ENCODE measurements at regions not wholly inside any gene's neighbourhood (a gene's known extent, or its start where the extent isn't known, plus 50 kb on each side); places are given as distances from the start of the nearest gene placed in this dataset.
"Not testable (repeated sequence)": the region's sequence is repeated elsewhere in the genome, so short reads cannot be mapped to it uniquely, and the experiment has no call there.

DNA sequence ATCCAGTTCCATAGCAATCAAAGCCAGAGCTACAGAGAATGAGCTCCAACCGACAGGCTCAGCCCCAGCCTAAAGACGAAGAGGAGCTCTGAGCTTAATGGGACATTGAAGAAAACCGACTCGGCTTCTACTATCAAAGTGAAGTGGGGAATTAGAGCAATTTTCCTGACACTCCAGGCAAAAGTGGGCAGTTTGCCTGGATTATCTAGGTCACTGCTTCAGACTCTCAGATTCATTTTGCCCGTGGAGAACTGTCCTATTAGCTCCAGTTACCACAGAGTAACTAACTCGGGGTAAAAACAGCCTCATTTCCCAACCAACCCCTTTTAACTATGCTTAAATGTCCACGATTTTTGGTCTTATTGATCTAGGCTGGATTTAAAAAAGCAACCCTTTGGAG, 592.1 kb upstream of the NRSN1 start:
- peak; percentile 73 for DNase-seq

DNA sequence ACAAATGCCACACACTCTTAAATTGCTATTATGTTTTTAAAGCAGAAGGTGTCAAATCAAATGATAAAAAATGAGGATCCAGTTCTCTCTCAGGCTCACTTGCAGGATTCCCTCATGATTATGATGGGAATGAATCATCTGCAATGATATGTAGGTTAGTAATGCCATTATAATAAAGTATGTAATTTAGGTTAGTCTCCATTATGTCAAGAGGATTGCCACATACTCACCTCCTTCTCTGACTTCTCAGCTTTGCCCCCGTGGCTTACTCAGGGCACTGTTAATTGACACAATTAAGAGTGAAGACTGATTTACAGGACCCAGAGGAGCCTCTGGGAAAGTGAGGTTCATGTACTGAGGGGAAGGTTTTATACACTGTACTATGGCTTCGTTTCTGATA, 591.7 kb upstream of the NRSN1 start:
- DNase-seq: peak; percentile 73

DNA sequence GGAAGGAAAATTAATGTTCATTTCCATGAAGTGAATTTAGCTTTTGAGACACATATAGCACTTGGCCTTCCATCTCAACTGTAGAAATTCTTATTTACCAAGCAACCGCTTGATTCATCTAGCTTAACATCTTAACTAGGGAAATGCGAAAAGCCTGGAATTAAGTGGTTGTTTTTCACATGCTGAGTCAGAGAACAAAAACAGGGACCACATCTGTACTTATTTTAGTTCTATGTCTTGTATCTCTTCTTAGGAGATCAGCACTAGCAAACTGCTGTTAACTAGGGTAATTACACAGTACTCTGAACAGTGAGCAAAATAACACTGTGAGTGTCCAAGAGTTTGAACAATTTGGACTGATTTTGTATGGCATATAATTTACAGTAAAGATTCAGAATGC, 590.9 kb upstream of the NRSN1 start:
- DNase-seq: no peak

DNA sequence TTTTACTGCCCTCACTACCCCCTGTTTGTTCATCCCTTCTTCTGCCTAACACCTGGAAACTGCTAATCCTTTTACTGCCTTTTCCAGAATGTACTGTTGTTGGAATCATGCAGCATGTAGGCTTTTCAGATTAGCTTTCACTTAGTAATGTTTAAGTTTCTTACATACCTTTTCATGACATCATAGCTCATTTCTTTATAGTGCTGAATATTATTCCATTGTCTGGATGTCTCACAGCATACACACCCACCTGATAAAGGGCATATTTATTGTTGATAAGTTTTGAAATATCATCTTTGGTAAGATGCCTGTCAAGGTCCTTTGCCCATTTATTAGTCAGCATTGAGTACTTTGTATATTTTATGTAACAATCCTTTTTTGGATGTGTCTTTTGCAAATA, 588.2 kb upstream of the NRSN1 start:
- DNase-seq: no peak

DNA sequence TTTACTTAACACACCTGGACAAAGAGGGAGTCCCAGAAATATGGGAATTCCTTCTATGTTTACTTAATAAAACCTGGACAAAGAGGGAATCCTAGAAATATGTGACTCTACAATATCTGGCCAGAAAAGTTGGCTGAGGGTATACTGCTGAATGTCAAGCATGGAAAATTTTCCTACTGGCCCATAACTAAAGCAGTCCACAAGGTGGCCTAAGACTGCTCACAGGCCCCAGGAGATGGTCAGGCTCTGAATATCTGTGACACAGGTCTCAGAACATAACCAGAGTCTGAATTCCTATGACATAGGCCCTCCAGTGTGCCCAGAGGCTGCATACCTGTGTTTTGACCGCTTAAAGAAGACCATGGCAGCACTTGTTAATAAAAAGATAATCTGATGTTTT, 578.2 kb upstream of the NRSN1 start:
- DNase-seq: no peak

DNA sequence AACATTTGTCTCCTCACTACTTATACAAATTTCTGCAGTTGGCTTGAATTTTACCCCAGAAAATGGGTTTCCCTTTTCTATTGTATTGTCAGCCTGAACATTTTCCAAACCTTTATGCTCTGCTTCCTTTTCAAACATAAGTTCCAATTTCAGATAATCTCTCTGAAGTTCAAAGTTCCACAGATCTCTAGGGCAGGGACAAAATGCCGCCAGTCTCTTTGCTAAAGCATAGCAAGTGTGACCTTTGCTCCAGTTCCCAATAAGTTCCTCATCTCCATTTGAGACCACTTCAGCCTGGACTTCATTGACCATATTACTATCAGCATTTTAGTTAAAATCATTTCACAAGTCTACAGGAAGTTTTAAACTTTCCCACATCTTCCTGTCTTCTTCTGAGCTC, 571.1 kb upstream of the NRSN1 start:
- DNase-seq: not testable (repeated sequence)

DNA sequence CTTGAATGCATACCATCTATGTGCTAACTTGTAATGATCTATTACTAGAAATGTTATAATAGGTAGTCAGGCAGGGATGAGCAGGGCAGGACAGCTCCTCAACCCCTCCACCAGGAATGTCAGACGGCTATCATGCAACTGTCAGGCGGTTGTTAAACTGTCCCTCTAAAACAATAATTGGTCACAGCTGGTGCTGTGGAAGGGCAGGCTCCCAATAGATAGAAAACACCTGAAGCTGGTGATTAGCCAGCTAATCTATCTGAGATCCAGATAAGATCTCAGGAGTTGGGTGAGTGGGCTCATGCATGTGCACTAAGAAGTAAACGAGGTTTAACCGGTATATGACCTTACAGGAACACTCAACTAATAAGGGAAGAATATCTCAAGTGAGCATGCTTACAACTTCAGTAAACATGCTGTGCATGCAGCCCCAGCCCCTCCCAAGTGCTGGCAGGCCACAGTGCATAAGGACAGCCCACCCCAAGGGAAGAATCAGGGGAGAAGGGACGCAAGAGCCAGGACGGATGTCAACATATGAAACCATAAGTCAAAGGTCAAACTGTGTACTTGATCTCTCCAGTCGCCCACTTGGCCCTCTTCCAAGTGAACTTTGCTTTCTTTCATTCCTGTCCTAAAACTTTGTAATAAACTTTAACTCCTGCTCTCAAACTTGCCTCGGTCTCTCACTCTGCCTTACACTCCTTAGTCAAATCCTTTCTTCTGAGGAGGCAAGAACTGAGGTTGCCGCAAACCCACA, 566.2 kb upstream of the NRSN1 start:
- DNase-seq: no peak

DNA sequence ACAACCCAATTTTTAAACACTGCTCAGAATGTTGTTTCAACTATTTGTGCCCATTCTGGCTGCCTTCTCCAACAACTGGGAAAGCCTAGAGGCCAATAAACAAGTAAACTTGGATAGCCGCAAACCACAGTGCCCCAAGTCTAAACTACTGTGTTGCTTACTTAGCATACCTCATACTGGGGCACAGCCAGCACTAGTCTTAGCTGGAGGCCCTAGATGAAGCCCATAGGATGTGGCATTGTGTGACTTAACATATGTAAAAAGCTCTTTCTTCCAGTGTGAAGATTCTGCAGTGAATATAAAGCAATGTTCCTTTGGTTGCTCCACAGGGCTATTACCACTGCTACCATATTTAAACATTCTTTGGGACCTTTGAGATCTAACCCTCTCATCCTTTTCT, 564.3 kb upstream of the NRSN1 start:
- DNase-seq: no peak

DNA sequence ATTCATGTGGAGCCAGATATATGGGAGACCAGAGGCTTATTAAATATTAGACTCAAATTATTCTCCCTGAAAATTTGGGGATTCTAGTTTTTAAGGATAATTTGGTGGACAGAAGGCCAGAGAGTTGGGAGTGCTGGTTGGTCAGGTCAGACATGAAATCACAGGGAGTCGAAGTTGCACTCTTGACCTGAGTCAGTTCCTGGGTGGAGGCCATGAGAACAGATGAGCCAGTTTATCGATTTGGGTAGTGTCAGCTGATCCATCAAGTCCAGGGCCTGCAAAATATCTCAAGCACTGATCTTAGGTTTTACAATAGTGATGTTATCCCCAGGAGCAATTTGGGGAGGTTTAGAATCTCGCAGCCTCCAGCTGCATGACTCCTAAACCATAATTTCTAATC, 563.5 kb upstream of the NRSN1 start:
- no peak for DNase-seq

DNA sequence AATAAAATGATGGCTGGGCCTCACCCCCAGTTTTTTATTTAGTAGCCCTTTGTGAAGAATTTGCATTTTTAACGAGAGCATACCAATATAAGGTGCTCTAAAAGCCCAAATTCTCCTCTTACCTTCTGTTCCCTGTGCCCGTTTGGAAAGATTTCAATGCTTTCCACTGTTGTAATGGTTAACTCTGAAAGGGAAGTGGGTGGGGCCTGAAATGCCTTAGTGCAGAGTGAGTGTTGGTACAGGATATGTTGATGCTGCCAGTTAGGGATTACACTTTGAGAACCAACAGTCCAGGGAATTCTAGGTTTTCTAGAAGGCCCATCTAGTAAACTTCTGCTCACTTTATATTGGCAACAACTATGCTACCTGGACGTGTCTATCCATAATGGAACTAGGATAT, 562.7 kb upstream of the NRSN1 start:
- DNase-seq: no peak

DNA sequence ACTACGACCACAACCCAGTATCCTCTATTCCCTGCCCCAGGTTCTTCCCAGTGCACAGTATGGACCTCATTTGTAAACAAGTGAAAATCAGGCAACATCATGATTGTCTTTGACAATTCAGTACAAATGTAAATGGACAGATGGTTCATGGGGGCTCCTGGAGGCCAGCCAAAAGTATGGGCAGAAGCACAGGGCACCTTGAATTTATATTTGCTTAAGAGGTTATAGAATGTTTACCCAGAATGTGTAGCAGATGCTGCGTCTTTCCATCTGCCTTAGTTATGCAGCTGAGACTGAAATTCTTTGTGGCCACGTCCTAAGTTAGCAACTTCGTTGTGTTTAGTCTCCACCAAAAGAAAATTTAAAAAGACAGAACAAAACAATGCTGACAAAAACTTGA, 559.6 kb upstream of the NRSN1 start:
- DNase-seq: no peak

DNA sequence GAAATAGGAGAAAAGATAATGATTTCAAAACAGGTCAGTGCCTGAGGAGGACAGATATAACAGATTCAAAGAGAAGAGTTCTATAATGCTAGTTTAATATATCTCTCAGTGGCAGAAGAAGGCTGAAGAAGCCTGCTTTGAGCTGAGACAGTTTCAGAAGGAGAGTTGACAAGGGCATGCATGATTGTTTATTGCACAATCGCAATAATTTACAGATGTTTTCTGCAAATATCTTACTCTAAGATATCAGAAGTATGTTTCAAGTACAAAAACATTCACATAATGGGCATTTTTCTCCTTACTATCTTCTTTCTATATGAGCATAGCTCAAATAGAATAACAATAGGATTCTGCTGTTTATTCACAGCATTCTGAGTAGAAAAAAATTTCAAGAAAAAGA, 557.7 kb upstream of the NRSN1 start:
- DNase-seq: no peak

DNA sequence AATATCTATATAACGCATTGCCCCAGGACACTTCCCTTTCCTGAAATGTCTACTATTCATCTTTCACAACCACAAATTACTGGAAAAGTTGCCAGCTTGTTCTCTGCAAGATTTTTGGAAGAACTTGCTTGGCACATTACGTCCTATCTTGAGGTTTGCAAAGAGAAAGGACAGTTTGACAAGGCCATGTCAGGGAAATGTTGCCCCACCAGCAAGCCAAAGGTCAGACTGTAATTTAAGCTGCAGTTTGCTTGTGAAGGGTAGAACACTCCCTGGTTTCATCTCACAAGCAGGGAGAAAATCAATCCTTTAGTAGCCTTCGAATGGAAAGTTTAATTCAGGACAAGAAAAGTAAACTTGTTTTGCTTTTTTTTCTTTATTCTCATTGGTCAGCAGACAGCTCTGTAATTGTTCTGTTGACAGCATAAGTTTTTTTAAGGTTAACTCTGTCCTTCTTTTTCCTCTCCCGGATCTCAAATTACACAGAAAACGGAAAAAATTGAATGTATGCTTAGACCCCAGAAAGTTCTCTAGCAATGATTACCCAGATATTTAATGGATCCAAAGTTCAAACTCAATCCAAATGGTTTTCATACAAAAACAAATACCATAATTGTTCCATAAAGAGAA, 541.8 kb upstream of the NRSN1 start:
- no peak for DNase-seq

DNA sequence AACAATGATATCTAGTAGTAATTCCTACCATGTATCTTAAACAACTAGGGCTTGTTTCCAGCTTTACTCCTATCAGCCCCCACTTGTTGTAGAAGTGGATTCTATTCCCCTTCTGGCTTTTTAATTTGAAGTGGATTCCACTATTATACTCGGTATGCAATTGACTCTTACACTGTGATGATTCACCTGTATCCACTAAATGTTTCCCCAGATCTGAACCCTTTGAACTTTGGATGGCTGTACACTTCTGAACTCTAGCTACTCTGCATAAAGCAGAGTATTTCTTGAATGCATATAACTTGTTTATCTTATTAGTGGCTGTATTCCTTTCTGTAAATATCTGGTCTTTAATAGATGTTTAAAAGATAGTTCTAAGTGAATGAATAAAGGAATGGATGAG, 538.4 kb upstream of the NRSN1 start:
- no peak for DNase-seq

DNA sequence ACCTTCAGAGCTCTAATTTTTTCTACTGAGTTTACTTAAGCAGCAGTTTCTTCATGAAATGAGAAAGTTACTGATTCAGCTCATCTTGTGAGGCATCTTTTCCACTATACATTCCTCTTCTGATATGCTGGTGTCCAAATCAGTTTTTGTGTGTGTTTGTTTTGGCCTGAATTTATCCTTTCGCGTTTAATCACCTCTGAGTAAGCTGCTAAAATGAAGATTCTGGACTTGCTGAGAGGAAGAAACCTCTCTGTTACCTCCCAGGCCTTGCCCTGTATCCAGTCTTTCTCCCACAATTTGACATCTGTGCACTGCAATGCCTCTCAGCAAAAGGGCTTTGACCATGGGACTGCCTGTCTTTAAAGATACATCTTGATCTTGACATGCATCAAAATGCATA, 536.2 kb upstream of the NRSN1 start:
- no peak for DNase-seq

DNA sequence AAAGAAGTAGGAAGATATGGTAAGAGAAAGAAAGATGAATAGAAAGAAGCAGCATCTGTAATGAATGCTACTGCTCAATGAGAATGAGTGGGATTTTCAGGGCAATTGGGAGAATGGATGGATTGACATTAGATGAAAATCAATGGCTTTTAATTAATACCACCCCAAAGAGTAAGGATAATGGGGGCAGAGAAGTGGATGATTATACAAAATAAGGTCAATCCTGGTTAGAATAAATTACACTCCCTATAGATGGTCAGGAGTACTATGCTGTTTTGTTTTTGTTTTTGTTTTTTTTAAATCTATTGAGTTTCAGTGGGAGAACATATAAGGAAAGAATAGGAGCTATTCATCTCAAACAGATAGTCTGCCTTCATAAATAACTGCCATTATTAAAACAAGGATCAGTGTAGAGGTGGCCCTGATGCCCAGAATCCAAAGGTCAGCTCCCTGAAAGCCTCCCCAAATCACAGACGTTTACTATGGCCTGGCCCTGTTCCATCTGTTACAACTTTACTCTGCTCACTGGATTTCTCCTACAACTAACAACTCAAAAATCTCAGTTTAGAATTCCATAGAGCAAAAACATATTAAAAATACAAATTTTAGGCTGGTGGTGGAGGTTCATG, 535.4 kb upstream of the NRSN1 start:
- DNase-seq: no peak

DNA sequence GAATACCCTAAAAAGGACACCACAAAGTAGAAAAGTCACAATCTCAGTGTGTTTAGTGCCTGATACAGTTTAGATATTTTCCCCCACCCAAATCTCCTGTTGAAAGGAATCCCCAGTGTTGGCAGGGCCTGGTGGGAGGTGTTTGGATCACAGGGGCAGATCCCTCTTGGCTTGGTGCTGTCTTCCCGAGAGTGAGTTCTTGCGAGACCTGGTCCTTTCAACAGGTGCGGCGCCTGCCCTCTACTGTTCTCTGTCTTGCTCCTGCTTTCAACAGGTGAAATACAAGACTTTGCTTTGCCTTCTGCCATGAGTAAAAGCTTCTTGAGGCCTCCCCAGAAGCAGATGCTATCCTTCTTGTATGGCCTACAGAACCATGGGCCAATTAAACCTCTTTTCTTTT, 534.3 kb upstream of the NRSN1 start:
- no peak for DNase-seq

DNA sequence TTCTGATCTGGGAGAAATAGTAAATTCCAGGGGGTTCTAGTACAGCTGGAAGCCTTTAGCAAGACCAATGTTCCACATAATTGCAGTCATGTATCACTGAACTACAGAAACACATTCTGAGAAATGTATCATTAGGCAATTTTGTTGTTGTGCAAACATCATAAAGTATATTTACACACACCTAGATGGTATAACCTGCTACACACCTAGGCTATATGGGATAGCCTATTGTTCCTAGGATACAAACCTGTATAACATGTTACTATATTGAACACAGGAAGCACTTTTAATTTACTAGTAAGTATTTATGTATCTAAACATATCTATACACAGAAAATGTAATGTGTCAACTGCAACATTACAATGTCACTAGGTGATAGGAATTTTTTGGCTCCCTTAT, 525.9 kb upstream of the NRSN1 start:
- no peak for DNase-seq

DNA sequence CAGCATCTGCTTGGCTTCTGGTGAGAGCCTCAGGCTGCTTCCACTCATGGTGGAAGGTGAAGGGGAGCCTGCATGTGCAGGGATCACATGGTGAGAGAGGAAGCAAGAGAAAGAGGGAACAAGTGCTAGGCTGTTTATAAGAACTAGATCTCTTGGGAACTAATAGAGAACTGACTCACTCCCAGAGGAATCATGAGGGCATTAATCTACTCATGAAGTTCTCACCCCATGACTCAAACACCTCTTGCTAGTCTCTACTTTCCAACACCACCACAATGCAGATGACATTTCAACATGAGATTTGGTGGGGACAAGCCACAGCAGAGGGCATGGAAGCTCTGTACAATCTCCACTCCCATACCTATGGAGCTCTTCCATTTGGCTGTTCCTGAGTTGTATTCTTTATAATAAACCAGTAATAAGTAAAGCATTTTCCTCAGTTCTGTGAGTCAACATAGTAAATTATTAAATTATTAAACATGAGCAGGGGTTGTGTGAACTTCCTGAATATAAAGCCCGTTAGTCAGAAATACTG, 524.1 kb upstream of the NRSN1 start:
- DNase-seq: no peak

DNA sequence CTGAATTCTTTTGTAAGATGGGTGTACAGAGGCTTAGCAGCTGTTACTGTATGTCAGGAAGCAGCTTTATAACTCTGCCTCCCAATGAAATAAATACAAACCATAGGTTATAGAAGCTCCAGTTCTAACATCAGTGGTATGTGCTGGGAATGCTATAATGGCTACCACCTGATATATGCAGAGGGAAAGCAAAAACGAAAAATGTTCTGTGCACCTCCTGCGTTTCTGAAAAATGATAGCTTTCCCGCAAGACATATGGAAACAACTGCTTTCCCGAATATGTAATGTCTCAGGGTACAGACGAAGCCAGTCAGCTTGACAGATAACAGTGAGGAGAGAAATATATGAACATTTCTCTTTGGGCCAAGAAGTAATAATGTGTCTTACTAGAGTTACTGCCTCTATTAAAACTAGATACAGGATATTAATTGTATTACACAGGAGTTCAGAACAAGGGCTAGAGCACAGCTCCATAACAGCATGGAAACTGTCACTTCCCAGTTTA, 517.0 kb upstream of the NRSN1 start:
- DNase-seq: no peak

DNA sequence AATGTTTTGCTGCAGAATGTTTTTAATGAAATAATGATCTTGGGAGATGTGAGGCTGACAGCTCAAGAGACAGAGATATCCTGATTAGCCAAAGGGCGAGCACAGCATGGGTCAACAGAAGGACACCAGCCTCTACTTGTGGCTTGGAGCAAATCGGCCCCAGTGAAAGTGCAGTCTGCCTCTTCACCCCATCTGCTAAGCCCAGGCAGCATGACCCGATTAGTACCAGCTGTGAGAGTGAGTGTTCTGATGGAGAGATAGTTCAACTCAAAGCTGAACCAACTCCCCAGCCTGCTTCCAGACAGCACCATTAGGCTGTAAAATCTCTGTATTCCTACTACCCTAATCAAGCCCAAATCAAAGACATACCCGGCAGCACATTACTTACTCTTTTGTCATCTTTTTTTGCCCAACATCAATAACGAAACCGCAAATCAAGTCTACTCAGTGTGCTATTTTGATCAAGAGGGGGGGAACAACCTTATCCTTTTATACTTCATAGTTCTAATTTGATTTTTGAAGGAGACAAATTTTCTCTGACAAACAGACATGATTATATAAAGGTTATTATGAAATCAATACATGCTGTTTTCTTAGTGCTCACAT, 514.1 kb upstream of the NRSN1 start:
- DNase-seq: no peak

DNA sequence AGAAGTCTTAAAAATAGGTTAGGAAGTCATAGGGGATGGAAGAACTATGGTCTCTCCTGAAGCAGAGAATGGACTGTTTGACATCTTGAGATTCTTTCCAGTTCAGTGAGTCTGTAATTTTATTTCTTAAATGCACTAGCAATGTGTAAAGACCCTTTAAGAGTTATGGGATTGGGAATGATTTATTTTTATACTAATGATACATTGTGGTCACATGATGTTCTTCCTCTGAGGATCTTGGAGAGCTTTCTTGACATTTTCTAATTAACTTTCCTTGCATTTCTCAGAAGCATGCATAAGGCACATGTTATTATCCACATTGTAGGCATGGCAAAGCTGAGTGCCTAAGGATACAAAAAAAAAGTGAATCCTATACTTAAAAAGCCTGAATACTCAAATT, 507.6 kb upstream of the NRSN1 start:
- no peak for DNase-seq

DNA sequence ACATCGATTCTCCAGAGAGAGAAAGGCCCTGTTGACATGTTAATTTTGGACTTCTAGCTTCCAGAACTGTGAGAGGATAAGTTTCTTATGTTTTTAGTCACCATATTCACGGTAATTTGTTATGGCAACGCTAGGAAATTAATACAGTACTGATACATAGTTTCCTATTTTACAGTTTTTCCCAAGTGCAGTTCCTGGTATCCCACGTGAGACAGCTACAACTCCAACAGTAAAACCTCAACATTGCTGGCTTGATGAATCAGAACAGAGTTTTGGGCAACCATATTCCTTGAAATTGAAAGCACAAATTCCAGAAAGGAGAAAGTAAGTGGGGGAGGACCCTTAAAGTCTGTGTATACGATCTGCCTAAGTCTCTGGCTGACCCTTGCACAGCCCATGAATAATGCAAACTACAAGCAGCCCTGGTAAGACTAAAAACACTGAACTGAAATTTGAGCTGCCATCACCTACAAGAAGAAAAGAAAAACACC, 505.1 kb upstream of the NRSN1 start:
- DNase-seq: no peak
